Omental fat pad (tissue), 3 donors: ENCODE measurements at regions not wholly inside any gene's neighbourhood (a gene's known extent, or its start where the extent isn't known, plus 50 kb on each side); places are given as distances from the start of the nearest gene placed in this dataset.

Experiments used
- ATAC-seq: fragments of 150-250 bp; one replicate; pipeline ENCODE4 v1.9.1; 2016; ENCODE audit warnings: mild to moderate bottlenecking, moderate library complexity; ENCODE audit not compliant: low FRiP score
- DNase-seq: peaks from one replicate; pipeline ENCODE4 v3.0.0-alpha.2; 2019; ENCODE audit warnings: low spot score
- TF ChIP-seq, protein P1 (sequence below), 3 donors: fragments of 450-650 bp; IDR thresholded peaks; one replicate each; pipeline ENCODE4 v1.5.1; 2016 to 2017; ENCODE audit warnings: antibody characterized with exemption in 3 of 3, mild to moderate bottlenecking in 3 of 3, moderate library complexity in 2 of 3

DNA sequence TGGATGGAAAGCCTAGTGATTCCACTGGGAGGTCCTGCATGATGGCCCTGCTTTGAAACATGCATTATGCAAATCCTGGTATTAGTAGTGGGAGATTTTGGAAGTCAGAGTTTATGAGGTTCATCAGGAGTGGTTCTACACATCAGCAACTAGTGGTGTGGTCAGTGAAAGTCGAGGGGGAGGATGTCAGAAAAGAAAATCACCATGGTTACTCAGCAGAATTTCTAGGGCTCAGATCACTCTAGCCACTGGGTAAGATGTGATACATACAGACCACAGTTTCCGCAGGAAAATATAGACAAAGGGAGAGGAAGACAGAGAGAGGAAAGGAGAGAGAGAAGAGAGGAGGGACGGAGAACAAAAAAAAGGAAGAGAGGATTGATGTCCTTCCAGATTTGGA, 2100.7 kb upstream of the PIK3C3 start:
- TF ChIP-seq, protein P1, sequence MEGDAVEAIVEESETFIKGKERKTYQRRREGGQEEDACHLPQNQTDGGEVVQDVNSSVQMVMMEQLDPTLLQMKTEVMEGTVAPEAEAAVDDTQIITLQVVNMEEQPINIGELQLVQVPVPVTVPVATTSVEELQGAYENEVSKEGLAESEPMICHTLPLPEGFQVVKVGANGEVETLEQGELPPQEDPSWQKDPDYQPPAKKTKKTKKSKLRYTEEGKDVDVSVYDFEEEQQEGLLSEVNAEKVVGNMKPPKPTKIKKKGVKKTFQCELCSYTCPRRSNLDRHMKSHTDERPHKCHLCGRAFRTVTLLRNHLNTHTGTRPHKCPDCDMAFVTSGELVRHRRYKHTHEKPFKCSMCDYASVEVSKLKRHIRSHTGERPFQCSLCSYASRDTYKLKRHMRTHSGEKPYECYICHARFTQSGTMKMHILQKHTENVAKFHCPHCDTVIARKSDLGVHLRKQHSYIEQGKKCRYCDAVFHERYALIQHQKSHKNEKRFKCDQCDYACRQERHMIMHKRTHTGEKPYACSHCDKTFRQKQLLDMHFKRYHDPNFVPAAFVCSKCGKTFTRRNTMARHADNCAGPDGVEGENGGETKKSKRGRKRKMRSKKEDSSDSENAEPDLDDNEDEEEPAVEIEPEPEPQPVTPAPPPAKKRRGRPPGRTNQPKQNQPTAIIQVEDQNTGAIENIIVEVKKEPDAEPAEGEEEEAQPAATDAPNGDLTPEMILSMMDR (IDR thresholded peaks at IDR 0.05), result no peak
- no peak for ATAC-seq

DNA sequence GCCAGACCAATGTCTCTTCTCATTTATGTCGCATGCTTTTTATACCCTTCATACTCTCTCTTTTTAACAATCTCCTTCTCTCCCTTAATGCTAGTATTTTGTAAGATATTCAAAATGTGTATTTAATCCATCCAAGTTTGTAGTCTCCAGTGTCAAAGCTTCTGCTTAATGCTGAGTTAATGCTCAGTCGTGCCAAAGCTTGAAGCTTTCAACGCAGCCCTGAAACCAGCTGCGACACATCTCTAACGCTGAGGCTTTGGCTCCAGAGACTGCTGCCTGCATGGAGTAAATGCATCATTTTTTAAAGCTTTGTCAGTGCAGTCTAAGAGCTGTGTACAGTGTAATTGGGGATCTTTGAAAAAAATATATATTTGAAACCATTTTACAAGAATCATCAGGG, 2108.8 kb upstream of the PIK3C3 start:
- TF ChIP-seq, protein P1 (IDR thresholded peaks at IDR 0.05), result no peak
- DNase-seq (no peak), ATAC-seq (no peak)

More for the DNA sequence above, 2100.7 kb upstream of the PIK3C3 start:
- no peak for DNase-seq

DNA sequence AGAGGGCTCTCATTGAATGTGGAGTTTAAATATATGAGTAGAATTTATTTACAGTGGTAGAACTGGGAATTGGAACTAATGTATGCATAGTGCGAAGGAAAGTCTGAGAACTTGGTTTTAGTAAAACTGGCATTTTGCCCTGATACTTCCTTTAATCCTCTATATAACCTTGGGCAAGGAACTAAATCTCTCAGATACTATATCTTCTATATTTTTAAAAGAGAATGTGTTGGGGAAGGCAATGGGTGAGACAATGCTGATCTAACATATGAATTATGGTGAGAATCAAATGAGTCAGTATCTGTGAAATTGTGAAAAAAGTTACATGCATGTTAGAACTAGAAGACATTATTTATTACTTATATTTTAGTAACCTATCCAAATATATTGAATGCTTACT, 2109.4 kb upstream of the PIK3C3 start:
- no peak for ATAC-seq
- no peak for DNase-seq
- TF ChIP-seq, protein P1 (IDR thresholded peaks at IDR 0.05), result no peak

DNA sequence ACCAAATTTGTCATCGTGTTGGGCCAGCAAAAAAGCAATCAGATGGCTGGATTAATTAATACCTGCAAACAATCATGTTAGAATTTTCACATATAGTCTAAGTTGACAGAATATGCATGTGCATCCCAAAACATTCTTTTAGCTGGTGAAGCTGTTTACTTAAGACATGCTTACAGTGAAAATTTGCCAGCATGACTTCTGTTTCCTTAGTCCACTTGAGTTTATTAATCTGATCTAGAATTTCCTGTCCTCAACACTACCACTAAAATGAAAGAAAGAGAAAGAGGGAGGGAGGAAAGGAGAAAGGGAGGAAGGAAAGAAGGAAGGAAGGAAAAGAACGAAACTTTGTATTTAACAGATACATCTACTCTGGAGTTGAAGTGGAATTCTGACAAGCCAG, 2109.9 kb upstream of the PIK3C3 start:
- ATAC-seq, result no peak
- TF ChIP-seq, protein P1 (IDR thresholded peaks at IDR 0.05), result no peak
- no peak for DNase-seq

DNA sequence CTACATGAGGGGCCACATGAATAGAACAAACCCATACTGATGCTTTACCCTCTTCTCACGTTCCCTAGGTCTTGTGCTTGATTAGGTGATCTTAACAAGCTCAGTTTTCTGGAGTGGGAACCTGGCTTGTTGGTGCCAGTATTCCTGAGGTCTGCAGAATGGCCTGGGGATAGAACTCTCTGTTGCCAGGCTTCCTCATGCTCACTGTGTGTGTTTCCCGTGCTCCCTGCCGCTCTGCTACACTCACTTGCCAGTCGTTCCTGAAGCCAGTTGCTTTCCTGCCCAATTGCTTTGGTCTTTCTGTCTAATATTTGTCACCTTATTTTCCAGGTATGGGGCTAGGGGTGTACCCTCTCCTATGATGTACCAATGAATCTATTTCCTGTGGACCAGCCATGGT, 2111.5 kb upstream of the PIK3C3 start:
- ATAC-seq, result no peak
- TF ChIP-seq, protein P1 (IDR thresholded peaks at IDR 0.05), result no peak
- DNase-seq, result no peak

DNA sequence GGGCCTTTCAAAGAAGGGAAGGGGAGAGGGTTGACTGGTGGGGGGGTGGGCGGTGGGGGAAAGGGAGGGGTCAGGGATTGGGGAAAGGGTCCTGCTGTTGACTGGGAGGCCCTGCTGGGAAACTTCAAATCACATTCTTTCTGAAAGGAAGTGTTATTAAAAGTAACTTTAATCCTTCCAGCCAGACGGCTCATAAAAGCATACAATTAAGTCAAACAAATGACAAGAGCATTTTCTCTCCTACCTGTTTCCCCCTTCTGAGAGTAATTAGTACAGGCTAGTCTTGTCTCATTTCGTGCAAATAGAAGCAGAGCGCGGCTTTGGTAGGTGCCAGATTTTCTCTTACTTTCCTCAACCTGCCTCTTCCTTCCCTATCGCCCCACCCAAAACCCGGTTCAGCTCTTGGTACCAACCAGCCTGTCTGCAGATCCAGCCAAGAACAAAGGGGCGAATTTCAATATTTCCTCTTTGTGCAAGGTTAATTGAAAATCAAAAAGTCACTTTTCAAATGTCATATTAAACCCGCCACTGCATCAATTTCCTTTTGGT, 2112.6 kb upstream of the PIK3C3 start:
- ATAC-seq (no peak), DNase-seq (no peak)
- TF ChIP-seq, protein P1 (IDR thresholded peaks at IDR 0.05), result no peak

GRCh38 chr18:39841482-39842365, 2113.3 kb upstream of the PIK3C3 start:
- TF ChIP-seq, protein P1 (IDR thresholded peaks at IDR 0.05), result no peak
- ATAC-seq (peak; percentile 92), DNase-seq (no peak)
